BE2C (cell line): ENCODE measurements at regions not wholly inside any gene's neighbourhood (a gene's known extent, or its start where the extent isn't known, plus 50 kb on each side); places are given as distances from the start of the nearest gene placed in this dataset.

ENCODE experiments used
- DNase-seq: peaks from one replicate; pipeline ENCODE4 v3.0.0-alpha.2; 2020
- H3K27me3 ChIP-seq: fragments of 250-450 bp; sonication (Bioruptor Pico); 2 replicates; pipeline ENCODE4 v1.5.1; 2020; ENCODE audit warnings: mild to moderate bottlenecking
- H3K36me3 ChIP-seq: fragments of 250-450 bp; sonication (Bioruptor Pico); 2 replicates; pipeline ENCODE4 v1.5.1; 2020; ENCODE audit warnings: mild to moderate bottlenecking
- H3K4me1 ChIP-seq: fragments of 250-450 bp; sonication (Bioruptor Pico); 2 replicates; pipeline ENCODE4 v1.5.1; 2020
- H3K4me3 ChIP-seq: 2 replicates; pipeline ENCODE4 v1.5.1; 2011; ENCODE audit warnings: low read depth, low read length
- H3K9me3 ChIP-seq: fragments of 250-450 bp; sonication (Bioruptor Pico); 2 replicates; pipeline ENCODE4 v1.5.1; 2020
- CTCF ChIP-seq: IDR thresholded peaks from 2 replicates; pipeline ENCODE4 v1.5.1; 2012; ENCODE audit warnings: mild to moderate bottlenecking, low read depth, low read length

- Histone ChIP-seq H3K36me3 (no peaks in the 10 kb centered on the region), H3K9me3 (no peaks in the 10 kb centered on the region), H3K4me1 (no peaks in the 10 kb centered on the region), H3K4me3 (no peak overlapping the region), H3K27me3 (no peaks in the 10 kb centered on the region)
- DNase-seq: no peak
- TF ChIP-seq CTCF: no peak
Measured at GRCh38 chr13:83815598-83815997, 66.7 kb downstream of the SLITRK1 start.

- H3K36me3 ChIP-seq: no peaks in the 10 kb centered on the region; the same call in 1 of the 2 replicates
- DNase-seq: no peak
- no peak for TF ChIP-seq CTCF
- no peaks in the 10 kb centered on the region for H3K9me3 ChIP-seq
- H3K27me3 ChIP-seq: no peaks in the 10 kb centered on the region
- H3K4me3 ChIP-seq: no peak overlapping the region
- H3K4me1 ChIP-seq: no peaks in the 10 kb centered on the region
Measured at GRCh38 chr13:83810136-83810535, 72.1 kb downstream of the SLITRK1 start.

GRCh38 chr13:83804356-83804962 lies 77.8 kb downstream of the SLITRK1 start:
- H3K27me3 ChIP-seq: no peaks in the 10 kb centered on the region
- H3K9me3 ChIP-seq: no peaks in the 10 kb centered on the region
- H3K4me1 ChIP-seq: no peaks in the 10 kb centered on the region
- no peak overlapping the region for H3K4me3 ChIP-seq
- no peak for TF ChIP-seq CTCF
- no peak for DNase-seq
- H3K36me3 ChIP-seq: no peaks in the 10 kb centered on the region

GRCh38 chr13:83798731-83799130 lies 83.5 kb downstream of the SLITRK1 start:
- no peaks in the 10 kb centered on the region for H3K36me3 ChIP-seq
- DNase-seq: no peak
- H3K9me3 ChIP-seq: no peaks in the 10 kb centered on the region
- no peak for TF ChIP-seq CTCF
- H3K27me3 ChIP-seq: no peaks in the 10 kb centered on the region
- H3K4me1 ChIP-seq: no peaks in the 10 kb centered on the region; the same call in 1 of the 2 replicates
- no peak overlapping the region for H3K4me3 ChIP-seq

GRCh38 chr13:83796364-83796763 lies 85.9 kb downstream of the SLITRK1 start:
- peak; percentile 58 for DNase-seq
- H3K4me1 ChIP-seq: no peaks in the 10 kb centered on the region; the same call in 1 of the 2 replicates
- no peak for TF ChIP-seq CTCF
- H3K4me3 ChIP-seq: no peak overlapping the region
- no peaks in the 10 kb centered on the region for H3K27me3 ChIP-seq
- H3K36me3 ChIP-seq: no peaks in the 10 kb centered on the region
- H3K9me3 ChIP-seq: no peaks in the 10 kb centered on the region

- Histone ChIP-seq H3K27me3 (no peaks in the 10 kb centered on the region), H3K4me3 (no peak overlapping the region), H3K9me3 (no peaks in the 10 kb centered on the region), H3K36me3 (no peaks in the 10 kb centered on the region), H3K4me1 (no peaks in the 10 kb centered on the region; the same call in 1 of the 2 replicates)
- DNase-seq: no peak
- TF ChIP-seq CTCF: no peak
Measured at GRCh38 chr13:83794583-83794982, 87.7 kb downstream of the SLITRK1 start.
